Activated B cell treated with CpG ODN at 0.5 μM for 24 hours (primary cell): ENCODE measurements at regions not wholly inside any gene's neighbourhood (a gene's known extent, or its start where the extent isn't known, plus 50 kb on each side); places are given as distances from the start of the nearest gene placed in this dataset.

Experiments
- ATAC-seq: fragments of 200-7000 bp; cut with Tn5 transposase; one replicate; pipeline ENCODE4 v1.10.0; 2021; ENCODE audit warnings: low read depth, mild to moderate bottlenecking, moderate library complexity
- CTCF ChIA-PET: fragments of 350-600 bp; sonication (Branson Sonifier 250); formaldehyde crosslinking; loops from one replicate; lab custom pipeline; 2021; ENCODE audit warnings: antibody characterized with exemption; lab: Charles Lee
- POLR2A ChIA-PET: fragments of 350-600 bp; sonication (Branson Sonifier 250); formaldehyde crosslinking; loops from one replicate; lab custom pipeline; 2021; ENCODE audit warnings: antibody characterized with exemption; lab: Charles Lee
- DNase-seq: peaks from one replicate; pipeline ENCODE4 v3.0.0; 2022
- H3K27ac Mint-ChIP-seq: one replicate; pipeline ENCODE4 v1.8.0; 2020; ENCODE audit warnings: mixed read lengths
- H3K27me3 Mint-ChIP-seq: one replicate; pipeline ENCODE4 v1.8.0; 2021; ENCODE audit warnings: mixed read lengths
- H3K36me3 Mint-ChIP-seq: one replicate; pipeline ENCODE4 v1.8.0; 2021; ENCODE audit warnings: low read depth, mixed read lengths
- H3K4me1 Mint-ChIP-seq: one replicate; pipeline ENCODE4 v1.8.0; 2021; ENCODE audit warnings: mixed read lengths
- H3K4me3 Mint-ChIP-seq: one replicate; pipeline ENCODE4 v1.8.0; 2020; ENCODE audit warnings: mild to moderate bottlenecking, mixed read lengths
- H3K9me3 Mint-ChIP-seq: one replicate; pipeline ENCODE4 v1.8.0; 2020; ENCODE audit warnings: mixed read lengths
- CTCF ChIP-seq: fragments of 200-600 bp; IDR thresholded peaks from one replicate; pipeline ENCODE4 v1.8.0; 2022; ENCODE audit warnings: antibody characterized with exemption, mild to moderate bottlenecking
- intact Hi-C: fragments of 100-400 bp; cut with micrococcal nuclease; formaldehyde crosslinking; loops from one replicate; pipeline ENCODE4 v1.15.1; 2024

- ChIA-PET CTCF (no interaction called here), POLR2A (no interaction called here)
- ATAC-seq (no peak), DNase-seq (no peak)
- Mint-ChIP-seq H3K4me3 (no peak overlapping the region), H3K27ac (no peak overlapping the region), H3K9me3 (no peaks in the 10 kb centered on the region), H3K36me3 (no peaks in the 10 kb centered on the region), H3K4me1 (no peaks in the 10 kb centered on the region), H3K27me3 (no peaks in the 10 kb centered on the region)
- intact Hi-C loops: no loop called here
- TF ChIP-seq CTCF: no peak
Measured at GRCh38 chr4:159545556-159545955, 442.7 kb downstream of the RAPGEF2 start.

GRCh38 chr4:159547645-159548308 is 444.9 kb downstream of the RAPGEF2 start:
- Mint-ChIP-seq H3K27me3 (no peaks in the 10 kb centered on the region), H3K9me3 (no peaks in the 10 kb centered on the region), H3K36me3 (no peaks in the 10 kb centered on the region), H3K4me3 (no peak overlapping the region), H3K4me1 (no peaks in the 10 kb centered on the region), H3K27ac (no peak overlapping the region)
- DNase-seq: no peak
- no peak for ATAC-seq
- intact Hi-C loops: no loop called here
- no peak for TF ChIP-seq CTCF
- ChIA-PET POLR2A (no interaction called here), CTCF (no interaction called here)

GRCh38 chr4:159549098-159549518 is 446.2 kb downstream of the RAPGEF2 start:
- no peak for TF ChIP-seq CTCF
- Mint-ChIP-seq H3K4me3 (no peak overlapping the region), H3K9me3 (no peaks in the 10 kb centered on the region), H3K27me3 (no peaks in the 10 kb centered on the region), H3K27ac (no peak overlapping the region), H3K4me1 (no peaks in the 10 kb centered on the region), H3K36me3 (no peaks in the 10 kb centered on the region)
- CTCF ChIA-PET: no interaction called here
- ATAC-seq: no peak
- no peak for DNase-seq
- POLR2A ChIA-PET: no interaction called here
- intact Hi-C loops: no loop called here

- no peak for TF ChIP-seq CTCF
- ATAC-seq: no peak
- Mint-ChIP-seq H3K27me3 (no peaks in the 10 kb centered on the region), H3K9me3 (no peaks in the 10 kb centered on the region), H3K4me3 (no peak overlapping the region), H3K4me1 (no peaks in the 10 kb centered on the region), H3K27ac (no peak overlapping the region), H3K36me3 (no peaks in the 10 kb centered on the region)
- POLR2A ChIA-PET: no interaction called here
- DNase-seq: no peak
- CTCF ChIA-PET: no interaction called here
- intact Hi-C loops: no loop called here
Measured at GRCh38 chr4:159551281-159551680, 448.4 kb downstream of the RAPGEF2 start.

GRCh38 chr4:159552979-159553768 is 450.3 kb downstream of the RAPGEF2 start:
- Mint-ChIP-seq H3K27ac (no peak overlapping the region), H3K36me3 (no peaks in the 10 kb centered on the region), H3K4me3 (no peak overlapping the region), H3K4me1 (no peaks in the 10 kb centered on the region), H3K9me3 (no peaks in the 10 kb centered on the region), H3K27me3 (no peaks in the 10 kb centered on the region)
- TF ChIP-seq CTCF: no peak
- CTCF ChIA-PET: no interaction called here
- ATAC-seq (no peak), DNase-seq (no peak)
- POLR2A ChIA-PET: no interaction called here
- intact Hi-C loops: no loop called here
